ENCODE measurements at regions not wholly inside any gene's neighbourhood (a gene's known extent, or its start where the extent isn't known, plus 50 kb on each side); places are given as distances from the start of the nearest gene placed in this dataset.

DNA sequence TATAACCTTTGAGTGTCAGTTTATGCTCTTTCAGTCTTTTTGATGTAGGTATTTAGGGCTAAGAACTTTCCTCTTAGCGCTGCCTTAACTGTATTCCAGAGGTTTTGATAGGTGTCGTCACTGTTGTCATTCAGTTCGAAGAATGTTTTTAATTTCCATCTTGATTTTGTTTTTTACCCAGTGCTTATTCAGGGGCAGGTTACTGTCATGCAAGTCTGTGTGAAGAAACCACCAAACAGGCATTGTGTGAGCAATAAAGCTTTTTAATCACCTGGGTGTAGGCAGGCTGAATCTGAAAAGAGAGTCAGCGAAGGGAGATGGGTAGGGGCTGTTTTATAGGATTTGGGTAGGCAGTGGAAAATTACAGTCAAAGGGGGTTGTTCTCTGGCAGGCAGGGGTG is 142.0 kb upstream of the USP9Y start:
- no peak for DNase-seq (ENCODE audit: low read depth)
- no peak overlapping the region for H3K4me3 ChIP-seq (ENCODE audit: low read depth, low read length)
- TF ChIP-seq, protein P1, sequence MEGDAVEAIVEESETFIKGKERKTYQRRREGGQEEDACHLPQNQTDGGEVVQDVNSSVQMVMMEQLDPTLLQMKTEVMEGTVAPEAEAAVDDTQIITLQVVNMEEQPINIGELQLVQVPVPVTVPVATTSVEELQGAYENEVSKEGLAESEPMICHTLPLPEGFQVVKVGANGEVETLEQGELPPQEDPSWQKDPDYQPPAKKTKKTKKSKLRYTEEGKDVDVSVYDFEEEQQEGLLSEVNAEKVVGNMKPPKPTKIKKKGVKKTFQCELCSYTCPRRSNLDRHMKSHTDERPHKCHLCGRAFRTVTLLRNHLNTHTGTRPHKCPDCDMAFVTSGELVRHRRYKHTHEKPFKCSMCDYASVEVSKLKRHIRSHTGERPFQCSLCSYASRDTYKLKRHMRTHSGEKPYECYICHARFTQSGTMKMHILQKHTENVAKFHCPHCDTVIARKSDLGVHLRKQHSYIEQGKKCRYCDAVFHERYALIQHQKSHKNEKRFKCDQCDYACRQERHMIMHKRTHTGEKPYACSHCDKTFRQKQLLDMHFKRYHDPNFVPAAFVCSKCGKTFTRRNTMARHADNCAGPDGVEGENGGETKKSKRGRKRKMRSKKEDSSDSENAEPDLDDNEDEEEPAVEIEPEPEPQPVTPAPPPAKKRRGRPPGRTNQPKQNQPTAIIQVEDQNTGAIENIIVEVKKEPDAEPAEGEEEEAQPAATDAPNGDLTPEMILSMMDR (conservative IDR thresholded peaks at IDR 0.05; ENCODE audit: low read depth, low read length), result no peak

DNA sequence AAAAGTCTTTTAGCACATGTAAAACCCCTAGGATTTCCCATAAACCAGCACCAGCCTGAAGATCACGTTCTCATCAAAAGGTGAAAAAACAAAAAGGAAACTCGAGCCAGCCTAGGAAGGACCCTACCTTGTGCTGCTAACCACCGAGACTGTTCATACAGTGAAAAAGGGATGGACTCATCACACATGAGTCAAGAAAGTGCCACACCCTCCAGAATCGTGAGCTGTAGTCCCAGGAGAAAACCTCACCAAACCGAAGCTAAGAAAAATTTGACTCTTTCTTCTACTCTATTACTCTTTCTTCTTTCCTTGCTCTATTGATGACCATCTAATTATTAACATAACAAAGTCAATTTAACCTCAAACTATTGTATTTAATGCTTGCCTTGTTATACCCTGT is 124.8 kb upstream of the USP9Y start:
- TF ChIP-seq, protein P1 (conservative IDR thresholded peaks at IDR 0.05; ENCODE audit: low read depth, low read length), result no peak
- H3K4me3 ChIP-seq (ENCODE audit: low read depth, low read length), result no peak overlapping the region
- no peak for DNase-seq (ENCODE audit: low read depth)

DNA sequence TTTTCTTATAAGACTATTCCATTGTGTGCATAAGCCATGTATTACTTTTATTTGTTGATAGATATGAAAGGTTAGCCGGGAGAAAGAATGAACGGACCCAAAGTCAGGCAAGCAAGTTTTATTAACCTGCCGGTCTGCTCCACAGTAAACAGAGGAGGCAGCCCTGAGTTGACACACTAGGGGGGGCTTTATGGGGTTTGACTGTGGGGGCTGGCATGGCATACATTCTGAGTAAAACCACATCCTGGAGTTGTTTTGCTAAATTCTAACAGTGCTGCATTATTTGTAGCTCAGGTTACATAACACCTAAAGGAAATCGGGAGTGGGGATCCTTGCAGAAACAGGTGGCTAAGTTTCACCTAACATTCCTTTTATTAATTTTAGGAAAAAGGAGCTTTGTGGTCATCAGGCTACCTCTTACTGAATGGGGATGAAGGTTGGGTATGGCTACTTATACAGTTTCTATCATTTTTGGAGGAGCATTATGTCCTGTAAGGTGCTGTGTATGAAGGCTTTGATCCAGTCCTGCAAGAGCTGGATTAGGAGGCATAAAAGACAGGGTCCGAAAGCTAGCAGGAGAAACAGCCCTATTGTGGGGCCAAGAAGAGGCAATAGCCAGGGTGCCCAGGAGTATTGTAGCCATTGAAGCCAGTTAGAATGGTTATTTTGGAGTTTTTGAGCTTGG is 107.4 kb upstream of the USP9Y start:
- no peak overlapping the region for H3K4me3 ChIP-seq (ENCODE audit: low read depth, low read length)
- DNase-seq (ENCODE audit: low read depth), result no peak
- TF ChIP-seq, protein P1 (conservative IDR thresholded peaks at IDR 0.05; ENCODE audit: low read depth, low read length), result no peak

DNA sequence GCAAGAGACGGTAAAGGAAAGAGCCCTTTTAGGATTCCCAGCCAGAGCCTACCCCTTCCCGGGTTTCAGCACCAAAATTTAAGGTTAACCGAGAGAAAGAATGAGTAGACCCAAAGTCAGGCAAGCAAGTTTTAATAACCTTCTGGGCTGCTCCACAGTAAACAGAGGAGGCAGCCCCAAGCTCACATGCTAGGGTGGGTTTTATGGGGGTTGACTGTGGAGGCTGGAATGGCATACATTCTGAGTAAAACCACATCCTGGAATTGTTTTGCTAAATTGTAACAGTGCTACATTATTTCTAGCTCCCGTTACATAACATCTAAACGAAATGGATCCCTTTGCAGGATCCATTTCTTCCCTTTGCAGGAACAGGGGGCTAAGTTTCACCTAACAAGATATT is 102.2 kb upstream of the USP9Y start:
- DNase-seq (ENCODE audit: low read depth), result no peak
- TF ChIP-seq, protein P1 (conservative IDR thresholded peaks at IDR 0.05; ENCODE audit: low read depth, low read length), result no peak
- H3K4me3 ChIP-seq (ENCODE audit: low read depth, low read length), result no peak overlapping the region

DNA sequence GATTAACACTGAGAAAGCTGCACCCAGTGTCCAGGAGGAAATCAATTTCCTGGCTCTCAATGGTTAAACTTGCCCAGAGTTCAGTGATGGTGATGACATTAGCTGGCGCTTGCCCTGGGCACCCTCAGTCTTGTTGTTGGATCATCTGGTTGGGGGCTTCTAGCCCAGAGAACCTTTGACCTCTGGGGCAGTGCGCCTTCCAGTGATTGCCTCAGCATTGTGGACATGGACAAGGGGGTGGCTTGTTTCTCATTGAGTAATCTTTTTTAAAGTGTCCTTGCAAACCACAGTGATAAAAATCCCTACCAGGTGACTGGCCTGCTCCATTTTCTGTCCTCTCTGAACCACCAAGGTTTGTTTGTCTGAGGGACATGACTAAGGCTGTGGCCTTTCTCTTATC is 95.6 kb upstream of the USP9Y start:
- TF ChIP-seq, protein P1 (conservative IDR thresholded peaks at IDR 0.05; ENCODE audit: low read depth, low read length), result no peak
- H3K4me3 ChIP-seq (ENCODE audit: low read depth, low read length), result no peak overlapping the region
- no peak for DNase-seq (ENCODE audit: low read depth)

DNA sequence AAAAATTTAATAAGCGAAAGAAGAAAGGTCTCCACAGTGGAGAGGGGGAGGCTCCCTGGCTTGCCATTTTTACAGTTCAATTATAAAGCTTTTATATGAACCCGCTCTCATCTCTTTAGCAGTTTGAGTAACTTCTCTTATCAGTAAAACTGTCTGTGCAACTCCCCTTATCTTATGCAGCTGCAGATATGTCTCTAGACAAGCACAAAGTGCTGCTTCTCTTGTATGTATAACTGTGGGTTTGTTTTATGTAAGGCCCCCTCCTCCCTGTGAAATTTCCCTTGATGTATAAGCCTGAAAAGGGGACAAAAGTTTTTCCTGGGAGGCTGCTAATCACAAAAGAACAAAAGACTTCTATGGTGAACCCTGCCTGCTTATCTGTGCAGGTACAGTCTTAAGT is 90.2 kb upstream of the USP9Y start:
- H3K4me3 ChIP-seq (ENCODE audit: low read depth, low read length), result no peak overlapping the region
- TF ChIP-seq, protein P1 (conservative IDR thresholded peaks at IDR 0.05; ENCODE audit: low read depth, low read length), result no peak
- no peak for DNase-seq (ENCODE audit: low read depth)

DNA sequence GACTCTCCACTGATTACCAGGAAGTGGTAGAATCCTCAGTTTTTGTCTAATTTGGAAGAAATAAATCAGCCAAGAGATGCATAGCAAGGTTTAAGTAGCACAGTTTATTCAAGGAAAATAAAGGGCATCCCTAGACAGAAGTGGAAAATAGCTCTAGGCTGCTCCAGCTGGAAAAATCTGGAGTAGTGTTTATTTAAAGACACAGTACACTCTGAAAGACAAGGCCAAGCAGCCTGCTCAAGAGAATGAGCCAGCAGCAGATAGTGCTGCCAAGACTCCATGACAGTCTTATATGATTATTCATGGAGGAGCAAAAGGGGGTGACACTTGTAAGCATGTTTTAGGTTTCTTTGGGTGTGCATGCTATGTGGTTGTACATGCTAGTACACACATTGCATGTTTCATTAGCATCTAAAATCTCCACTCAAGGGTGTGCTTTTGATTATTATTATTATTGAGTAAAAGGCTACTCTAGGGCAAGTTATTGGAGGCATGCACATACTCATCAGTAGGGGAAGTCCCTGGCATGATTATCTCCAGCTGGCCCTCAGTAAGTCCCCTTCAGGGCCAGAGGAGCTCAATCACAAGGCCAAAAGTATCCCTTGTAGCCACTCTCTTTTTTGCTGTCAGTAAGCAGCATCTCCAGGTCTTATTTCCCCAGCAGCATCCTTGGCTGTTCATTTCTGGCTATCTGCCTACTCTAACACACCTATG is 85.1 kb upstream of the USP9Y start:
- no peak for DNase-seq (ENCODE audit: low read depth)
- TF ChIP-seq, protein P1 (conservative IDR thresholded peaks at IDR 0.05; ENCODE audit: low read depth, low read length), result no peak
- no peak overlapping the region for H3K4me3 ChIP-seq (ENCODE audit: low read depth, low read length)
